ENCODE measurements at regions not wholly inside any gene's neighbourhood (a gene's known extent, or its start where the extent isn't known, plus 50 kb on each side); places are given as distances from the start of the nearest gene placed in this dataset.

GRCh38 chr13:79972066-79972569, 368.8 kb downstream of the SPRY2 start:
- TF ChIP-seq TAF1 (IDR thresholded peaks at IDR 0.05; ENCODE audit: borderline replicate concordance, insufficient read depth, low read length), result no peak
- no peak for TF ChIP-seq POLR2AphosphoS5 (IDR thresholded peaks at IDR 0.05; ENCODE audit: low read depth, low read length)
- TF ChIP-seq, protein P1, sequence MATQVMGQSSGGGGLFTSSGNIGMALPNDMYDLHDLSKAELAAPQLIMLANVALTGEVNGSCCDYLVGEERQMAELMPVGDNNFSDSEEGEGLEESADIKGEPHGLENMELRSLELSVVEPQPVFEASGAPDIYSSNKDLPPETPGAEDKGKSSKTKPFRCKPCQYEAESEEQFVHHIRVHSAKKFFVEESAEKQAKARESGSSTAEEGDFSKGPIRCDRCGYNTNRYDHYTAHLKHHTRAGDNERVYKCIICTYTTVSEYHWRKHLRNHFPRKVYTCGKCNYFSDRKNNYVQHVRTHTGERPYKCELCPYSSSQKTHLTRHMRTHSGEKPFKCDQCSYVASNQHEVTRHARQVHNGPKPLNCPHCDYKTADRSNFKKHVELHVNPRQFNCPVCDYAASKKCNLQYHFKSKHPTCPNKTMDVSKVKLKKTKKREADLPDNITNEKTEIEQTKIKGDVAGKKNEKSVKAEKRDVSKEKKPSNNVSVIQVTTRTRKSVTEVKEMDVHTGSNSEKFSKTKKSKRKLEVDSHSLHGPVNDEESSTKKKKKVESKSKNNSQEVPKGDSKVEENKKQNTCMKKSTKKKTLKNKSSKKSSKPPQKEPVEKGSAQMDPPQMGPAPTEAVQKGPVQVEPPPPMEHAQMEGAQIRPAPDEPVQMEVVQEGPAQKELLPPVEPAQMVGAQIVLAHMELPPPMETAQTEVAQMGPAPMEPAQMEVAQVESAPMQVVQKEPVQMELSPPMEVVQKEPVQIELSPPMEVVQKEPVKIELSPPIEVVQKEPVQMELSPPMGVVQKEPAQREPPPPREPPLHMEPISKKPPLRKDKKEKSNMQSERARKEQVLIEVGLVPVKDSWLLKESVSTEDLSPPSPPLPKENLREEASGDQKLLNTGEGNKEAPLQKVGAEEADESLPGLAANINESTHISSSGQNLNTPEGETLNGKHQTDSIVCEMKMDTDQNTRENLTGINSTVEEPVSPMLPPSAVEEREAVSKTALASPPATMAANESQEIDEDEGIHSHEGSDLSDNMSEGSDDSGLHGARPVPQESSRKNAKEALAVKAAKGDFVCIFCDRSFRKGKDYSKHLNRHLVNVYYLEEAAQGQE (IDR thresholded peaks at IDR 0.05; ENCODE audit: insufficient read depth in 1 of 2, low read depth in 2 of 2, low read length in 2 of 2), result no peak

Measured in PFSK-1 (cell line).